HK-2 (cell line): ENCODE measurements at regions not wholly inside any gene's neighbourhood (a gene's known extent, or its start where the extent isn't known, plus 50 kb on each side); places are given as distances from the start of the nearest gene placed in this dataset.
"Not testable (repeated sequence)": the region's sequence is repeated elsewhere in the genome, so short reads cannot be mapped to it uniquely, and the experiment has no call there.

Experiments
- DNase-seq: peaks from one replicate; pipeline ENCODE4 v3.0.0-alpha.2; 2018; ENCODE audit not compliant: unreplicated experiment

GRCh38 chr1:38787041-38787440 lies 72.5 kb downstream of the RRAGC start:
- no peak for DNase-seq

GRCh38 chr1:38786040-38786436 lies 73.5 kb downstream of the RRAGC start:
- DNase-seq = no peak

GRCh38 chr1:38785285-38786039 lies 74.1 kb downstream of the RRAGC start:
- DNase-seq = no peak

- DNase-seq = peak; percentile 27
Measured at GRCh38 chr1:38784452-38785284, 74.9 kb downstream of the RRAGC start.

- peak; percentile 85 for DNase-seq
Measured at GRCh38 chr1:38783640-38784229, 75.8 kb downstream of the RRAGC start.

- DNase-seq = no peak
Measured at GRCh38 chr1:38781872-38782617, 77.5 kb downstream of the RRAGC start.

GRCh38 chr1:38780133-38780532 lies 79.4 kb downstream of the RRAGC start:
- DNase-seq = no peak

GRCh38 chr1:38779491-38779890 lies 80.1 kb downstream of the RRAGC start:
- DNase-seq = no peak

- DNase-seq = no peak
Measured at GRCh38 chr1:38778521-38778920, 81.1 kb downstream of the RRAGC start.

GRCh38 chr1:38778051-38778450 lies 81.5 kb downstream of the RRAGC start:
- DNase-seq = no peak

- no peak for DNase-seq
Measured at GRCh38 chr1:38777464-38777957, 82.1 kb downstream of the RRAGC start.

GRCh38 chr1:38776466-38777065 lies 83.0 kb downstream of the RRAGC start:
- DNase-seq = no peak

- DNase-seq = no peak
Measured at GRCh38 chr1:38775175-38775845, 84.3 kb downstream of the RRAGC start.

- DNase-seq = no peak
Measured at GRCh38 chr1:38773483-38773882, 86.1 kb downstream of the RRAGC start.

GRCh38 chr1:38772953-38773352 lies 86.6 kb downstream of the RRAGC start:
- no peak for DNase-seq

GRCh38 chr1:38772026-38772425 lies 87.5 kb downstream of the RRAGC start:
- DNase-seq = no peak

GRCh38 chr1:38770516-38771173 lies 88.9 kb downstream of the RRAGC start:
- not testable (repeated sequence) for DNase-seq

- DNase-seq = no peak
Measured at GRCh38 chr1:38766125-38766524, 93.4 kb downstream of the RRAGC start.

GRCh38 chr1:38763121-38763520 lies 96.5 kb downstream of the RRAGC start:
- no peak for DNase-seq

- no peak for DNase-seq
Measured at GRCh38 chr1:38760562-38760961, 99.0 kb downstream of the RRAGC start.
